ENCODE measurements at regions not wholly inside any gene's neighbourhood (a gene's known extent, or its start where the extent isn't known, plus 50 kb on each side); places are given as distances from the start of the nearest gene placed in this dataset.
A peak's percentile ranks its signal among the peaks of the same experiment; 100 is the strongest.
"Not testable (repeated sequence)": the region's sequence is repeated elsewhere in the genome, so short reads cannot be mapped to it uniquely, and the experiment has no call there.

DNA sequence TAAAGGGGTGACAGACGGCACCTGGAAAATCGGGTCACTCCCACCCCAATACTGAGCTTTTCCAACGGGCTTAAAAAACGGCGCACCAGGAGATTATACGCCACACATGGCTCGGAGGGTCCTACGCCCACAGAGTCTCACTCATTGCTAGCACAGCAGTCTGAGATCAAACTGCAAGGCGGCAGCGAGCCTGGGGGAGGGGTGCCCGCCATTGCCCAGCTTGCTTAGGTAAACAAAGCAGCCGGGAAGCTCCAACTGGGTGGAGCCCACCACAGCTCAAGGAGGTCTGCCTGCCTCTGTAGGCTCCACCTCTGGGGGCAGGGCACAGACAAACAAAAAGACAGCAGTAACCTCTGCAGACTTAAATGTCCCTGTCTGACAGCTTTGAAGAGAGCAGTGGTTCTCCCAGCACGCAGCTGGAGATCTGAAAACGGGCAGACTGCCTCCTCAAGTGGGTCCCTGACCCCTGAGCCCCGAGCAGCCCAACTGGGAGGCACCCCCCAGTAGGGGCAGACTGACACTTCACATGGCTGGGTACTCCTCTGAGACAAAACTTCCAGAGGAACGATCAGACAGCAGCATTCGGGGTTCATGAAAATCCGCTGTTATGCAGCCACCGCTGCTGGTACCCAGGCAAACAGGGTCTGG, 162.8 kb upstream of the GJE1 start:
- not testable (repeated sequence) for DNase-seq (ENCODE audit: low spot score)

DNA sequence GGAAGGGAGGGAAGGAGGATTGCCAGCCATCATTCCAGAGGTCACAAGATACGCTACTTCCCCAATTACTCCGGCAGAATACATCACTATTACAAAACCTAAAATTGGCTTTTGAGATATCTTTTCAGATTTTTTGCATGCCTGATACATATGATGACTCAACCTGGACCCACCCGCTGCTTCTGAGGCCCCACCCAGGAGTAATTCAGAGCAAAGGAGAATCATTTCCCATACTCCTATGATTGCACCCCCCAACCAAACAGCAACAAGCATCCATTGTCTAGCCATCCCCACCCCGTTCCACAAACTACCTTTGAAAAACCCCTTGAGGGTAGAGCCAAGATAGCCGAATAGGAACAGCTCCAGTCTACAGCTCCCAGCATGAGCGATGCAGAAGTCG, 163.5 kb upstream of the GJE1 start:
- DNase-seq (ENCODE audit: low spot score), result peak; percentile 15

DNA sequence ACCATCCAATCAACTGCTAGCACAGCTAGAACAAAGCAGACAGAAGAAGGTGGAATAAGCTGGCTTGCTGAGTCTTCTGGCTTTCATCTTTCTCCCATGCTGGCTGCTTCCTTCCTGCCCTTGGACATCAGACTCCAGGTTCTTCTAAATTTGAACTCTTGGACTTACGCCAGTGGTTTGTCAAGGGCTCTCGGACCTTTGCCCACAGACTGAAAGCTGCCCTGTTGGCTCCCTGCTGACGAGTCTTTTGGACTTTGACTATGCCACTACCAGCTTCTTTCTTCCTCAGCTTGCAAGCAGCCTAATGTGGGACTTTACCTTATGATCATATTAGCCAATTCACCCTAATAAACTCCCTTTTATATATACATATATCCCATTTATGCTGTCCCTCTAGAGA, 164.1 kb upstream of the GJE1 start:
- no peak for DNase-seq (ENCODE audit: low spot score)

DNA sequence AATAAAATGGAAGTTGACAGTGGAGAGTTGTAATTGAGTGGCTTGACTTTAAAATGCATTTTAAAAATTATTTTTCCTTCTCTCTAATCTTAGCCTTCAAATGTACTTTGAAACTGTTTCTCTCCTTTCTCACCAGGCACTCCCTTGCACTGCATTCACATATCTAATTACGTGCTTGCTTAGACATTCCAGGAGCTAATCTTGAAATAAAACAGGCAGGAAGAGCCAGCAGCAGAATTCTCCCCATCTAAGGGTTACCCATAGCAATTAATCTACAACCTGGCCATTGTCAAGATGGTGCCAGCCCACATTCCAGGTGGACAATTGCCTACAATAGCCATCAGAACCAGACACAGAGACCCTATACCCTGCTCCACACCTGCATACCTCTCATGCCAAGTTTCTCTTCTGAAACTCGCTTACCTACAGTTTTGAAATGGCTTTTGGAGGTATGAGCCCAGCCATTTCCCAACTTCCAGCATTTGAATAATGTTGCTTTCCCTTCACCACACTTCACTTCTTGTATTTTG, 167.6 kb upstream of the GJE1 start:
- DNase-seq (ENCODE audit: low spot score), result no peak

DNA sequence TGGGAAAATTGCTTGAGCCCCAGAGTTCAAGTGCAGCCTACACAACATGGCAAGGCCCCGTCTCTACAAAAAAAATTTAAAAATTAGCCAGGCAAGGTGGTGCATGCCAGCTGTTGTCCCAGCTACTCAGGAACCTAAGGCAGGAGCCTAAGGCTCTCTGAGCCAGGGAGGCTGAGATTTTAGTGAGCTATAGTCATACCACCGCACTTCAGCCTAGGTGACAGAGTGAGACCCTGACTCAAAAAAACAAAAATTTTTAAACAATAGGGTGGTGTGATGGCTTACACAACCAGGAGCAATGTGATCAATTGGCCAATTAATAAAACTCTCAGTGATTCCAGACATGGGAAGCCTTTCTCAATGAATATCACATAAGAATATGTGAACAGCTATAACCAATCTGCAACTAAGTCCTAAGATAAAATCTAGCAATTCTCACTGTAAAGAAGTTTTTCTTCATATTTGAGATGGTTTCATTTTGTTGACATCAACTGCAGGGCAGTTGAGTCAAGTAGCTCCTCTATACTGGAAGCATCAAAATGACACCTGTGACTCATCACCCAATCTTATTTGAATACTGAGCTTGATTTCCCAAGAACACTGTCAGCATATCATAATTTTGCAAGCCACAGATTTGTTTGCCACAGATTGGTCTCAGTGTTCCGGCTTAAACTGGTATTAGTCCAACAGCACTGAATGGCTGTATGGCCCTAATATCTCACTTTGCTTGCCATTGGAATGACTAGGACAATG, 169.0 kb upstream of the GJE1 start:
- no peak for DNase-seq (ENCODE audit: low spot score)

DNA sequence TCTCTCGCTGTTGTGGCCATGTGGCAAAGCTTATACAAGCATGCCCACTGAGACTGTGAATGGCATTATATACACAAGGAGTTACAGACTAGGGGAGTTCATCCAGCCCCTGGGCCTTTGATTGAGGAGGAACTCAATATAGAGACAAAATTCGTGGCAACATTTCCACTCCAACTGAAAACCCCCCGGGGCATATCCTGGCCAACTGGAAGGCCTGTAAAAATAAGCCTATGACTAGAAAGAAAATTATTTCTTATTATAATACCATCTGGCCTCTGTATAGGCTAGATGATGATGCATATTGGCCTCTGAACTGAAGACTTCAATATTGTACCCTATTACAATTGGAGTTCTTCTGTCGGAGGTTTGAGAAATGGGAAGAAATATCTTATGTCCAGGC, 175.5 kb upstream of the GJE1 start:
- DNase-seq (ENCODE audit: low spot score), result no peak

DNA sequence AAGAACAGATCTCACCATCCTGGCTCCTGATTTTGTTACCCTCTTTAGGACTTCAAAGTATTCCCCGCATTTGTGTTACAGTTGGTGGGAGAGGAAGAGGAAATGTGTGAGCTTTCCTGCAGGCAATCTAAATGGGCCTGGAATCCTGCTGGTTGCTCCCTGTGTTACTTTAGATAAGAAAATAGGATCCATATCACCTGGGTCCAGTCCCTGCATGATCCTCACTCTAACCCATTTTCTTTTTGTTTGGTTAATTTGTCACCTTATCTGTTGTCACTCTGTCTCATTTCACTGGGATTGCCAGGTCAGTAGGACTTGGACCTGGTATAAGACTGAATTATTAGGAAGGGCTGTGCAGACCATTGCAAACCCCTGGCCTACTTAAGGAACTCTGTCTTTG, 175.9 kb upstream of the GJE1 start:
- DNase-seq (ENCODE audit: low spot score), result no peak

DNA sequence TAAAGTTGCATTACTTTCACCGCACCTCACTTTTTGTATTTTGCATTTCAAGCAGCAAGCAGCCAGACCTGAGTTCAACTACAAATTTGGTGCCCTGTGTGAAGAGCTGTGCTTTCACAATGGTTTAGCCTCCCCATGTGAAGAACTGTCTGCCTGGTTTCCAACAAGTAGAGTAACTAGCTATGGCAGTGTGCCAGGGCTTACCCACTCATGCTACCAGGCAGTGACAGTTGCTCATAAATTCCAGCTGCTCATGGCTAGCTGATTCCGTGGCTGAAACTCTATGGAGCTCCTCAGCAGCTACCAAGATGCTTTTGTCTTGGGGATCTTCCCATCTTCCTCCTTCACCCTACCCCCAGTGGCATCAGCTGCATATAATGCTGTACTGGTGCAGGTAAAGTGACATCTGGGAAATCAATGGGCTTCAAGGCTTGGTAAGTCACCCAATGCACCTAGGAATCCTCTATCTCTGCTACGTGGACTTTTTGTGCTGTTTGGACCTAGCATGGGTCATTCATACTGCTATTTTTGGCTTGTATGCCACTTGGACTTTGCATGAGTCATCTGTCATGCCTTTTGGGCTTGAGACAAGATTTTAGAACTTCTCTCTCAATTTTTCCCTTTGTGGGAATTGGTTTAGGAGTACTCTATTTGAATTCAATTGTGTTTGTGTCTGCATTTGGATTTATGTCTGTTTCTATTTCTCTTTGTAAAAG, 176.5 kb upstream of the GJE1 start:
- no peak for DNase-seq (ENCODE audit: low spot score)

DNA sequence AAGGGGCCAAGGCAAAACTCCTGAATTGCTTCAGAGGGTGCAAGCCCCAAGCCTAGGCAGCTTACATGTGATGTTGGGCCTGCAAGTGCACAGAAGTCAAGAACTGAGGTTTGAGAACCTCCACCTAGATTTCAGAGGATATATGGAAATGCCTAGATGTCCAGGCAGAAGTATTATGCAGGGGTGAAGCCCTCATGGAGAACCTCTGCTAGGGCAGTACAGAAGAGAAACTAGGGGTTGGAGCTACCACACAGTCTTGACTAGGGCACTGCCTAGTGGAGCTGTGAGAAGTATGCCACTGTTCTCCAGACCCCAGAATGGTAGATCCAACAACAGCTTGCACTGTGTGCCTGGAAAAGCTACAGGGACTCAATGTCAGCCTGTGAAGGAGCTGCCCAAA, 179.7 kb upstream of the GJE1 start:
- no peak for DNase-seq (ENCODE audit: low spot score)

DNA sequence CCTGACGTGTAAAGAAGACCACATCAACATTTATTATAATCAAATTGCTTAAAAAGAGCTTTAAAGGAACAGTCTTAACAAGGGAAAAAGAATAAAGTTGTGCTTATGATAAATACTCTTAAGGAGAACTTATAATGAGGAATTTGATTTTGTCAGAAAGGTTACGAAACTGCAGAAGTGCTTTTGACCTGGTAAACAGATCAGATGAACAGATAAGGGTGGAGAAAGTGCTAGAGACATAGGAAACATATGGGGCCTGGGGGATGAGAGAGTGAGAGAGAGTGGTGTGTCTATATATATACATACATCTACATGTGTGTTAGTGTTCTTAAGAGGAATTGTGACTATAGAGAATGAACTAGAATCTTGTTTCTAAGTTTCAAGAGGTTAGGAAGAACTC, 186.2 kb upstream of the GJE1 start:
- DNase-seq (ENCODE audit: low spot score), result no peak

DNA sequence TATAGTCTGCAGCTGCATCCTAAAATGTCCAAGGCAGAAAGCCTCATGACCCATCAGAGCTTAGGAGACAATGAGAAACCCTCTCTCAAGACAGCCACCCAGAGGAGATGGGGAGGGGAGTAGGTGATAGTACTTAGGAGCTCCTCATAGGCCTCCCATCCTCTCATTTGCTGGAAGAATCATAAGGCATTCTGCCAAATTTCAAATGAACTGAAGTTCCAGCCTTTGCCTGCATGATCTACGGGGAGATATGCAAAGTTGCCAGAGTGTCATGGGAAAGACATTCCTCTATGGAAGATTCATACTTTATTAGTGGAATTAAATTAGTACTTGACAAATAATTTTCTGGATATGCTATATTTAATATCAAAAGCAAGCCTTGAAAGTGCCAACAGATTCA, 194.1 kb upstream of the GJE1 start:
- no peak for DNase-seq (ENCODE audit: low spot score)

DNA sequence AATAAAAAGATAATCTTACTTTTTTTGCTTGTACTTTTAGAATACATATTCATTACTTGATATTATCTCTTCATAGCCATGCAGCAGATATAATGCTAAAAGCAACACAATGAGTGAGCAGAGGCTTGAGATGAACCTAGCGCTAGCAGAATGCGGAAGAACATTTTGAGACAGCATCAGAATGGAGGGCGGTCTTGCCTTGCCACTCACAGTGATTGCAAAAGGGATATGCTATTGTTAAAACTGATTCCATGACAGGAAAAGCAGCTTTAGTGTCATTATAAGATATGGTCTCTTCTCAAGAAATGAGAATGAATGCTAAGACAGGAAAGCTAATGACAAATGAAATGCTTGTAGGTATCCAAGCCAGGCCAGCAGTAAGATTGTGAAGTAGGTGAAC, 200.0 kb upstream of the GJE1 start:
- DNase-seq (ENCODE audit: low spot score), result no peak

DNA sequence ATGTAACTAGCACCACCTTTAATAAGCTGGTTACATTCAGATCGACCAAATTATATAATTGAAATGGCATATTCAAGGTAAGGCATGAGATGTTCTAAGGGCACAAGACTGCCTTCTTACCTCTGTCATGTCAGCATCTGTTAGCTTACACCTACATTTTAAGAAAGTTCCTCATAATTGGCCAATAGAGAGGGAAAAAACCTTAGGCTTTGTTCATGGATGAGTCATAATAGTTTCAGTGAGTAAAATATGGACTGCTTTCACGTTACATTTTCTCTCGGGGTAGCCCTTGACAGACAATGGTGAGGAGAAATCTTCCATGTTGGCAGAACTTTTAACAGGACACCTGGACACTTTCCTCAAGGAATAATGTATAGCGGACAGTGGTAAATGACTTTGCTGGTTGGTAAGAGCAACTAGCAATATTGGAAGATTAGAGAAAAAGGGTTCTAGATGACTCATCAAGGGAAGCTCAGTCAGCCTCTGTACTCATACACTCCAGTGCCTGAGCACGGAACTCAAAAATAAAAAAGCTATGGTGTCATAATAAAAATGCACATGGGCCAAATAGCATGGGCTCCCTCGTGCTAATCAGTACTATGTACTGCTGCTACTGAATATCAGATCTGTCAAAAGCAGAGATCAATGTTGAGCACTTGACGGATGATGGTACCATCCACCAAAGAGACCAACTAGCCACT, 206.4 kb upstream of the GJE1 start:
- not testable (repeated sequence) for DNase-seq (ENCODE audit: low spot score)

DNA sequence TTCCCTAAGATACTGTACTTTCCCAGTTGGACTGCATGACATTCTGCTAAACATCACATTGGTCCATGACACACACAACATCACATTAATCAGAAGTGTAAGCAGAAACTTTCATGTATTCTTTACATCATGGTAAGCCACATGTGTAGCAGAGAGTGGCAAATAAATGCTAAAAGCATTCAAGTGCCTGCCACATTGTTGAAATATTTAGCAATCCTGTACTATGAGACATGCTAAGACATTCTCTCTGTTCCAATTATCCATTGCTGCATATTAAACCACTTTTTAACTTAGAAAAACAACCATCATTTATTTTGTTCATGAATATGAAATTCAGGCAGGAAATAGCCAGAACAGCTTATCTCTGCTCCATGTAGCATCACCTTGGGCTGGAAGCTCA, 207.7 kb upstream of the GJE1 start:
- no peak for DNase-seq (ENCODE audit: low spot score)

DNA sequence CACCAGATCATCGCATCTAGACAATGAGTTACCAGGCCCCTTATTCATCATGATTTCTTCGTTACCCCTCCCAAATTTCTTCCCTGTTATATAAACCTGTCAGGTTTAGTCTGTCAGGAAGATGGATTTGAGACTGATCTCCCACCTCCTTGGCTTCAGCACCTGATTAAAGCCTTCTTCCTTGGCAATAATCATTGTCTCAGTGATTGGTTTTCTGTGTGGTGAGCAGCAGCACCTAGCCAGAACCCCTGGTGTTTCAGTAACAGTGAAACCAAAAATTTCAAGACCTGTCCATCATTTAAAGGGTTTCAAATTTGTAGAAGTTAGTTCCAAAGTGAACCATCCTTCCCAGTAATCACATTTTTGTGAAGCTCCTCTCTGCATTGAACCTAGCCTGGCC, 209.8 kb upstream of the GJE1 start:
- DNase-seq (ENCODE audit: low spot score), result no peak

DNA sequence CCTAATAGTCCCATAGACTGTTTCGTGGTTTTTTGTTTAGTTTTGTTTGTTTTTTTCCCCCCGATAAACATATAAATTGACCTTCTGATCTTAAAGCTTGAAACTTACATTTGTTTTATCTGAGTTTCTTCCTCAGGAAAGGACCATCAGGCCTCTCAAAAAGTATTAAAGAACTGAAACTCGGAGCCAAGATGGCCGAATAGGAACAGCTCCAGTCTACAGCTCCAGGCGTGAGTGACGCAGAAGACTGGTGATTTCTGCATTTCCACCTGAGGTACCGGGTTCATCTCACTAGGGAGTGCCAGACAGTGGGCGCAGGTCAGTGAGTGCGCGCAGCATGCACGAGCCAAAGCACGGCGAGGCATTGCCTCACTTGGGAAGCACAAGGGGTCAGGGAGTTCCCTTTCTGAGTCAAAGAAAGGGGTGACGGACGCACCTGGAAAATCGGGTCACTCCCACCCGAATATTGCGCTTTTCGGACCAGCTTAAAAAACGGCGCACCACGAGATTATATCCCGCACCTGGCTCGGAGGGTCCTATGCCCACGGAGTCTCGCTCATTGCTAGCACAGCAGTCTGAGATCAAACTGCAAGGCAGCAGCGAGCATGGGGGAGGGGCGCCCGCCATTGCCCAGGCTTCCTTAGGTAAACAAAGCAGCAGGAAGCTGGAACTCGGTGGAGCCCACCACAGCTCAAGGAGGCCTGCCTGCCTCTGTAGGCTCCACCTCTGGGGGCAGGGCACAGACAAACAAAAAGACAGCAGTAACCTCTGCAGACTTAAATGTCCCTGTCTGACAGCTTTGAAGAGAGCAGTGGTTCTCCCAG, 215.8 kb upstream of the GJE1 start:
- DNase-seq (ENCODE audit: low spot score), result not testable (repeated sequence)

DNA sequence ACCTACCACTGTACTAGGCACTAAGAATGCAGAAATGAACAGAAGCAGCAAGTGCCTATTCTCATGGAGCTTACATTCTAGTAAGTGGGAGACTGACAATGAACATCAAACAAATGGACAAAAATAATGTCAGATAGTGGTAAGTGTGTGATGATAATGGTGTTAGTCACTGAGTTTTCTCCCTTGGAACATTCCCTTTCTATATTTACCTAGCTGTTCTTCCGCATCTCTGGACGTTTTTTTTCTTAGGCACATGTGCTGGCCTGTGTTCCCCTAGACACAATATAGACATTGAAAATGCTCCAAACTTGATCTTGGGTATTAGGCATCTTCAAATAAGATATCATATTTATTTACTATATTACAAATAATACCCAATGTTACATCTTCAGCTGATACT, 218.1 kb upstream of the GJE1 start:
- no peak for DNase-seq (ENCODE audit: low spot score)

DNA sequence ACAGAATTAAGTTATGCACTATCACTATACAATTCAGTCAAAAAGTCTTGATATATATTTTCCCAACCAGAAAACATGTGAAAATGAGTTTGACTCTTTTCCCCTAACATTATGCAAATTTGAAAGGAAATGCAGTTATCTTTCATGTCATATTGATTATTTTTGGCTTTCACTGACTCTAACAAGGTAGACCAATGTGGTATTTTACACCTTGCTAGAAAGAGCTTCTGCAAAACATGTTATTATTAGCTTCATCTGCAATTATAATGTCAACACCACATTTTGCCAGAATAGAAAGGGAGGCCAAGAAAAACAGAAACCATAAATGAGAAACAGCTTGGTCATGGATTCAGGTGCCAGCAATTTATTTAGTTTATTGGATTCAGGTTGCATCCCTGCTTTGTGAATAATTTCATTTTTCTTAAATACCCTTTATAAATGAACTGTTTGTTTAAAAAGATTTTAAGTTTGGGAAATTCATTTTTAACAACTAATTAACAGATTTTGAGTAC, 226.1 kb upstream of the GJE1 start:
- no peak for DNase-seq (ENCODE audit: low spot score)

DNA sequence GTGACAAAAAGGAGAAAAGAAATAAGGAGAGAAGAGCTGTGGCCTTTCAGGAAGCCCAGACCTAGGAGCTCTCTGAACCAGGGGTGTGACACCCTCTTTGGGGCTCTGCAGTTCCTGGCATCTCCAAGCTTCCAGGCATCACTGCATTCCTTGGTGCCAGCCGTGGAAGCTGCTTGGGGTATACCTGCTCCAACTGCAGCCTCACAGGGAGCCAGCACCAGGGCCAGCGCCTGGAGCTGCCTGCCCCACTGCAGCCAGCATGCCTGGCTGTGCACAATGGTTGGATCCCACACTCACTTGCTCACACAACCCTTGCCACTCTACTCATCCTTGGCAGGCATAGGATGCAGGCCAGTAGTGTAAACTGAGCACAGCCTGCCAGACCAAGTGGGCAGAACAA, 242.1 kb upstream of the GJE1 start:
- no peak for DNase-seq (ENCODE audit: low spot score)

DNA sequence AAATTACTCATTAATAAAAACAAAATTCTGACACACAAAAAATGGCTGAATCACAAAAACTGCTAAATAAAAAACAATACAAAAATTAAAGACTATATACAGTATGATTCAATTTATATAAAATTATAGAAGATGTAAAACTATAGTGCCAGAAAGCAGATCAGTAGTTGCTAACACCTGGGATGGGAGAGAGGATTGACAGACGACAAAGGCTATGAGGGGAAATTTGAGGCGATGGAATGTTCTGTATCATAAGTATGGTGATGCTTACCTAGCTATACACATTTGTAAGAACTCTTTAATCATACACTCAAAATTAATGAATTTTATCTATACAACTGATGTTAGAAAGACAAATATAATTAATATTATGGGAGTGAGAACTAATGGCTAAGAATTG, 247.9 kb upstream of the GJE1 start:
- no peak for DNase-seq (ENCODE audit: low spot score)

DNA sequence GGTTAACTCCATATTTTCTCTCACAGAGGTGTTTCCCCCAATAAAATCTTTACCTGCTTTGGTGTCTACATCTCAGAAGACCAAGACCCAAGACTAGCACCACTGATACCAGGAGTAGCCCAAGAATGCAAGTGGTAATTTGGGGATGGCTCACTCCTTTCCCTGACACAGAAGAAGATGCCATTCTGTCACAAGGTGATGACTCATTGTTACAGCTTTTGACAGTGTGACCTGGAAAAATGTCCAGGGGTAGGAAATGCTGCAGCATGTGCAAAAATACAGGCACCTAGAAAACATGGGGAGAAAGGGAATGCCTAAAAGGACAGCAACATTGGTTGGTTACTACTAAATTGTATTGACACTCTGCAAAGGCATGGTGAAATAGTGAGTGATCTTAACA, 254.0 kb upstream of the GJE1 start:
- DNase-seq (ENCODE audit: low spot score), result no peak
